GM12873 (cell line): ENCODE measurements at regions not wholly inside any gene's neighbourhood (a gene's known extent, or its start where the extent isn't known, plus 50 kb on each side); places are given as distances from the start of the nearest gene placed in this dataset.

Source experiments
- TF ChIP-seq, protein P1 (sequence below): IDR thresholded peaks from 2 replicates; pipeline ENCODE4 v1.5.1; 2012; ENCODE audit warnings: low read depth, mild to moderate bottlenecking, moderate library complexity, low read length, control low read depth; ENCODE audit not compliant: insufficient read depth; ENCODE audit errors: missing control alignments

DNA sequence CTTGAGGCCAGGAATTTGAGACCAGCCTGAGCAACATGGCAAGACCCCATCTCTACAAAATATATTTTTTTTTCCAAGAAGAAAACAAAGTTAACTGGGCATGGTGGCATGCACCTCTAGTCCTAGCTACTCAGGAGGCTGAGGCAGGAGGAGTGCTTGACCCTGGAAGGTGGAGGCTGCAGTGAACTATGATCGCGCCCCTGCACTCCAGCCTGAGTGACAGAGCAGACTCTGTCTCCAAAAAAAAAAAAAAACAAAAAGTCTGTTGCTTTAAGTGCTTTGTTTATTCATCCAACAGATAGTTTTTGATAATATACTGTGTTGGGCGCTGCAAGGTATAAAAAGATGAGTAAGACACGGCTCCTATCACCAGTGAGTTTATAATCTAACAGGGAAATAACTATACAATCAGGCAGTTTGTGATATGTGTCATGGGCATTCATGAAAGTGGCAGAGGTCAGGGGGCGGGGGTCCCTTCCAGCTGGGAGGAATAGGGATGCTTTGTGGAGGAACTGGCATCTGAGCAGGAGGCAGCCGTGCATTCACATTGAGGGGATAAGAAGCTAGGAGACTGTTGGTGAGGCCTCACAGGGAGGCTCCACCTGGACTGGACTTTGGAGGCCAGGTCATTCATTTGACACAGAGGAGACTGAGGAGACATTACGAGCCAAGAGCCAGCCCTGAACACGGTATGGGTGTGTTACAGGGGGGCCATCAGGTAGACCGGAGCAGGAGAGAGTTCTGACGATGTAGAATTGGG is 67.3 kb upstream of the ERRFI1 start:
- TF ChIP-seq, protein P1, sequence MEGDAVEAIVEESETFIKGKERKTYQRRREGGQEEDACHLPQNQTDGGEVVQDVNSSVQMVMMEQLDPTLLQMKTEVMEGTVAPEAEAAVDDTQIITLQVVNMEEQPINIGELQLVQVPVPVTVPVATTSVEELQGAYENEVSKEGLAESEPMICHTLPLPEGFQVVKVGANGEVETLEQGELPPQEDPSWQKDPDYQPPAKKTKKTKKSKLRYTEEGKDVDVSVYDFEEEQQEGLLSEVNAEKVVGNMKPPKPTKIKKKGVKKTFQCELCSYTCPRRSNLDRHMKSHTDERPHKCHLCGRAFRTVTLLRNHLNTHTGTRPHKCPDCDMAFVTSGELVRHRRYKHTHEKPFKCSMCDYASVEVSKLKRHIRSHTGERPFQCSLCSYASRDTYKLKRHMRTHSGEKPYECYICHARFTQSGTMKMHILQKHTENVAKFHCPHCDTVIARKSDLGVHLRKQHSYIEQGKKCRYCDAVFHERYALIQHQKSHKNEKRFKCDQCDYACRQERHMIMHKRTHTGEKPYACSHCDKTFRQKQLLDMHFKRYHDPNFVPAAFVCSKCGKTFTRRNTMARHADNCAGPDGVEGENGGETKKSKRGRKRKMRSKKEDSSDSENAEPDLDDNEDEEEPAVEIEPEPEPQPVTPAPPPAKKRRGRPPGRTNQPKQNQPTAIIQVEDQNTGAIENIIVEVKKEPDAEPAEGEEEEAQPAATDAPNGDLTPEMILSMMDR, result no peak

DNA sequence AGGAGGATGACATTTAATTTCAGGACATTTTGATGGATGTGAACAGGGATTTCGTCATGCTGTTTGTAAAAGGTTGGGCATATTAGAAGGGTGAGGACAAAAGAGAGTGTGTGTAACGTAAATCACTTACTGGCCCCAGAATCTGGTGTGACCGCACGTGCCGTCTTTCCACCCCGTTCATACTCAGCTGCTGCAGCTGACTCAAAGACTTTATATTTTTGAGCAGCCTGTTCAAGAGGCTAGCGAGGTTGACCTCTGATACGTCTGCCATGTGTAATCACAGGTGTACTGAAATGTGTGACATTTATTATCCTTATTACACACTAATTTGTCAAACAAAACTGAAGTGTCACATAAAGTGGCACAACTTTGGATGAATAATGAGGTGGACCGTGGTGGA is 66.5 kb upstream of the ERRFI1 start:
- TF ChIP-seq, protein P1, result no peak

DNA sequence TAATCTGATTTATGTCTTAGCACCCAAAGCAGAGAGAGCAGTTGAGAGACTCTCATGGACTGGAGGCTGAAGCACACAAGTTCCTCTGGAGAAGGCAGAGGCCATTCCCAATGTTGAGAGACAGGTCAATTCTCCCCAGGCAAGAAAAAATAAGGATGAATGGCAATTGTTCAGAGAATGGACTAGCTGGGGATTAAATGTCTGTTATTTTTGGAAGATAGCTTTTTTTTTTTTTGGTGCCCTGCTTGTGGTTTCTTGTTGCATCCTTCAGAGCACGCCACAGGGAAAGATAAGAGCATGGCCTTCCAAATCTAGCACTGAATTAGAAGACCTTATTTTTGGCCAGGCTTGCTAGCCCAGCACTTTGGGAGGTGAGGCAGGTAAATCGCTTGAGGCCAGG is 65.6 kb upstream of the ERRFI1 start:
- TF ChIP-seq, protein P1, result no peak

DNA sequence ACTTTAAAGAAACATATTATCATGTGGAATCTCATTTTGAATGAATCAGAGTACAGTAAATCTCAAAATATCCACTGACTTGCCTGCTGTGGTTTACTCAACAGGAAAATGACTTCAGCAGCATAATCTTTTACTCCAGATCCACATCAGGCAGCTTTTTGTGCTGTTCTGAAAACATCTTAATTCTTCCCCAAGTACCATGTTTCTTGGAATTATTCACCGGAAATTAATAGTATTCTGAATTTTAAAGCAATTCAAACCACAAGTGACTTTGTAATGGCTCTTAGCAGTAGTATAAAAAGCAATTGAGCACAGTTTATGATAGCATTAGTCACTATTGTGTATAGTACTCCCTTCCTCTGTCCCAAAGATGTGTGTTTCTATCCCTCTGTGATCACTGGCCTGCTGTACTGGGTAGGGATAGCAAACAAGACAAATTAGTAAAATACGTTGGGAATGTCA is 64.2 kb upstream of the ERRFI1 start:
- TF ChIP-seq, protein P1, result no peak

DNA sequence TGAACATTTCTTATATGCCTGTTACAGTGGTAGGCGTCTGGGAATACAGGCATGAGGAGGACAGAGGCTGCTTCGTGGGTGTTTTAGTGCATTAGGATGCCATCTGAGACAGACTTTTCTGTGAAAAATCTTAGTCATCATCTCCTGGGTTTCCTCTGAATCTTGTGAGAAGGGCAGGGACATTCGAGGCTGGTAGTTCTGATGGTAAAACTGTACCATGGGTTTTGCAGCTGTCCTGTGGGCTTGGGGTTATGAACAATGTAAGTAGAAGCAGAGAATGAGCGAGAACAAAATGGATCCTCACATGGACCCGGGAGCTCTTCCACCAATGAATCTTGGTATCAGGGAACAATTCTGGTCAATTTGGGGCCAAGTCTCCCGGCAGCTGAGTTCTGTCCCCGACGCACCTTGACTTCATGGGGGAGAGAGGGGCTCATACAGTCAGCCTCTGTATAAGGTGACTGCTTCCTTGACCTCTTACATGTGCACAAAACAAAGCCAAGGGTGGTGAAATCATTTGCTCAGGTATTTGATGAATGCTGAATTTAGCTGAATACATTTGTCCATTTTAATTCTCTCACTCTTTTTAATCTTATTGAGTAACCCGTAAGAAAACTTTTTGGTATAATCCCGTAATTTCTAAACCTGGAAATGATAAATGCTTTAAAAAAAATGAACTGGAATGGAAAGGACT is 63.6 kb upstream of the ERRFI1 start:
- TF ChIP-seq, protein P1, result no peak

DNA sequence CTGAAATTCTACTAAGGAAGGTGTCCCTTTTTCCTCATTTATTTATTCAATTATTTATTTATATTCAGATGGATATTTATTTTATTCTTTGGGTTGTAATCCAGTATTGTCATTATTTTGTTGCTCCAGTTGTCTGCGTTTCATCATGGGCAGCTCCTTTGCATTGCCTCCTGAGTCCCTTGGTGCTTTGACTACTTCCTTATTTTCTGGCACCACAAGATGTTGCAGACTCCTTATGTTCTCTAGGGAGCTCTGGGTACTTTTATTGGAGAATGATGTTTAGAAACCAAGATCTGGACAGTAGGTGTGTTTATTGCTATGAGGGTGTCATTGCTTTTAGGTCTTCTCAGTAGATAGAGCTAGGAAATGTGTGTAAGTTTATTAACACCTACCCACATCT is 59.9 kb upstream of the ERRFI1 start:
- TF ChIP-seq, protein P1, result no peak

DNA sequence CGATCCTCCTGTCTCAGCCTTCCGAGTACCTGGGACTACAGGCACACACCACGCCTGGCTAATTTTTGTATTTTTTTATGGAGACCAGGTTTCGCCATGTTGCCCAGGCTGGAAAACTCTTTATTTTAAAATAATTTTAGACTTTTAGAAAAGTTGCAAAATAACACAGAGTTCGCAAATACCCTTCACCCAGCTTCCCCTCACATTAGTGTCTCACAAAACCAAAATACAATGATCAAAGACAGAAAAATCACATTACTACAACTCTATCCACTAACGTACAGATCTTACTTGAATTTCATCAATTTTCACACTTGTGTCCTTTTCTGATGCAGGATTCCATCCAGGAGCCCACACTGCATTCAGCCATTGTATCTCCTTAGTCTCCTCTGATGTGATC is 58.8 kb upstream of the ERRFI1 start:
- TF ChIP-seq, protein P1, result no peak
